ENCODE measurements at regions not wholly inside any gene's neighbourhood (a gene's known extent, or its start where the extent isn't known, plus 50 kb on each side); places are given as distances from the start of the nearest gene placed in this dataset.

- no peaks in the 10 kb centered on the region for H3K79me2 ChIP-seq (ENCODE audit: insufficient read depth, low read length)
- H2BK5ac ChIP-seq (ENCODE audit: insufficient read length, low read length) = no peak overlapping the region
- H2BK12ac ChIP-seq (ENCODE audit: insufficient read length, low read depth, low read length) = no peak overlapping the region
- H3K56ac ChIP-seq (ENCODE audit: insufficient read length, low read depth, low read length) = no peak overlapping the region
- H3K14ac ChIP-seq (ENCODE audit: insufficient read depth, low read length) = no peak overlapping the region
- no peak overlapping the region for H3K18ac ChIP-seq (ENCODE audit: insufficient read length, low read depth, low read length)
- H3K36me3 Mint-ChIP-seq (ENCODE audit: insufficient read depth in 1 of 3, low read depth in 3 of 3) = peaks cover 0 to 5% (median 0%) of the 10 kb centered on the region in 3 experiments; a peak in 1 of 7 replicates
- H3K23ac ChIP-seq (ENCODE audit: insufficient read length, low read depth, low read length) = no peak overlapping the region
- no CpG with 5 or more reads among the region's 2 CpGs for WGBS (ENCODE audit: extremely low coverage, insufficient read length, low lambda C conversion rate)
- no peak overlapping the region for H4K8ac ChIP-seq (replicated peaks; ENCODE audit: insufficient read length, low read depth, low read length)
- TF ChIP-seq CTCF (conservative IDR thresholded peaks at IDR 0.05) = no peak
- H2BK20ac ChIP-seq (ENCODE audit: low read depth, low read length, poor library complexity, severe bottlenecking) = no peak overlapping the region
- H3K27me3 ChIP-seq (ENCODE audit: insufficient read depth, low read length) = no peaks in the 10 kb centered on the region
- no peaks in the 10 kb centered on the region for H3K23me2 ChIP-seq (ENCODE audit: insufficient read length, low read depth, low read length, poor library complexity, severe bottlenecking)
- H3K4me1 ChIP-seq (ENCODE audit: insufficient read depth, low read length) = peaks cover 4% of the 10 kb centered on the region; the same call in 1 of the 2 replicates
- H2BK15ac ChIP-seq (ENCODE audit: low read depth, low read length) = no peak overlapping the region
- H3K4me2 ChIP-seq (ENCODE audit: insufficient read depth, insufficient read length, low read length) = no peak overlapping the region
- no peak overlapping the region for H3T11ph ChIP-seq (ENCODE audit: low read length)
- no peaks in the 10 kb centered on the region for H4K20me1 ChIP-seq (ENCODE audit: control insufficient read depth, insufficient read depth, insufficient read length)
- no peak overlapping the region for H3K27ac Mint-ChIP-seq
- H3K4me3 Mint-ChIP-seq = no peak overlapping the region
- H3K27ac ChIP-seq (ENCODE audit: insufficient read length, low read depth, low read length) = no peak overlapping the region
- H3K4me1 Mint-ChIP-seq = peaks cover 26 to 30% of the 10 kb centered on the region in 2 experiments
- no peak overlapping the region for H4K5ac ChIP-seq (ENCODE audit: insufficient read length, low read depth, low read length)
- no peak overlapping the region for H4K91ac ChIP-seq (ENCODE audit: insufficient read length, low read depth, low read length)
- H2AK5ac ChIP-seq (ENCODE audit: insufficient read length, low read length) = no peak overlapping the region
- H3K9me3 Mint-ChIP-seq = peaks cover 0 to 4% of the 10 kb centered on the region in 2 experiments; a peak in 1 of 5 replicates
- H3K27me3 Mint-ChIP-seq (ENCODE audit: low read depth) = peaks cover 2% of the 10 kb centered on the region; the same call in 1 of the 2 replicates
- no peak overlapping the region for H2AFZ ChIP-seq (ENCODE audit: low read length)
- H3K9me3 ChIP-seq (ENCODE audit: control insufficient read depth, low read depth, low read length) = no peaks in the 10 kb centered on the region
- H3K4ac ChIP-seq (ENCODE audit: low read depth, low read length) = no peak overlapping the region
- no peak for DNase-seq
- H2BK120ac ChIP-seq (ENCODE audit: low read depth, low read length, poor library complexity, severe bottlenecking) = no peak overlapping the region
- H3K9ac ChIP-seq (ENCODE audit: extremely low read depth, insufficient read length, low read length) = no peak overlapping the region
- H3K79me1 ChIP-seq (ENCODE audit: insufficient read depth, low read depth, low read length, poor library complexity, severe bottlenecking) = no peaks in the 10 kb centered on the region
Measured at GRCh38 chr5:67960939-67961338, 254.6 kb upstream of the PIK3R1 start.
